Vagina (tissue), 2 donors: ENCODE measurements at regions not wholly inside any gene's neighbourhood (a gene's known extent, or its start where the extent isn't known, plus 50 kb on each side); places are given as distances from the start of the nearest gene placed in this dataset.

ENCODE experiments used
- DNase-seq, 2 donors: peaks; one replicate each; pipeline ENCODE4 v3.0.0-alpha.2; 2017; ENCODE audit errors: extremely low spot score in 2 of 2
- H3K27ac ChIP-seq: fragments of 200-600 bp; sonication (generic); one replicate; pipeline ENCODE4 v1.5.1; 2019
- H3K27me3 ChIP-seq: fragments of 200-600 bp; sonication (generic); one replicate; pipeline ENCODE4 v1.5.1; 2019
- H3K36me3 ChIP-seq, 2 donors: fragments of 200-600 bp; sonication (generic); one replicate each; pipeline ENCODE4 v1.5.1; 2017 to 2019
- H3K4me1 ChIP-seq: fragments of 200-600 bp; sonication (generic); one replicate; pipeline ENCODE4 v1.5.1; 2019
- H3K4me3 ChIP-seq, 2 donors: fragments of 200-600 bp; sonication (generic); 1 replicate in 1 of 2; 2 replicates in 1 of 2; pipeline ENCODE4 v1.5.1; 2016 to 2019
- H3K9me3 ChIP-seq: fragments of 200-600 bp; sonication (generic); one replicate; pipeline ENCODE4 v1.5.1; 2019
- CTCF ChIP-seq, 3 experiments: fragments of 450-650 bp in 2 of 3; fragments of 200-600 bp in 1 of 3; sonication (generic) in 1 of 3; IDR thresholded peaks; one replicate each; pipeline ENCODE4 v1.5.1; 2017 to 2019; ENCODE audit warnings: antibody characterized with exemption in 3 of 3, mild to moderate bottlenecking in 2 of 3, moderate library complexity in 2 of 3
- POLR2A ChIP-seq, 2 donors: fragments of 450-650 bp; IDR thresholded peaks; one replicate each; pipeline ENCODE4 v1.6.1; 2017; ENCODE audit warnings: antibody characterized with exemption in 2 of 2, mild to moderate bottlenecking in 2 of 2, moderate library complexity in 2 of 2
- POLR2AphosphoS5 ChIP-seq, 2 donors: sonication (generic); formaldehyde crosslinking; IDR thresholded peaks; one replicate each; pipeline ENCODE4 v1.9.0; 2017; ENCODE audit warnings: antibody characterized with exemption in 2 of 2, mild to moderate bottlenecking in 2 of 2, low read depth in 1 of 2; ENCODE audit not compliant: insufficient read depth in 1 of 2
- intact Hi-C: fragments of 100-400 bp; cut with DNase I; formaldehyde crosslinking; loops from one replicate; pipeline ENCODE4 v1.15.1; 2023

GRCh38 chr3:82236257-82236656 lies 474.8 kb upstream of the GBE1 start:
- intact Hi-C loops: no loop called here

DNA sequence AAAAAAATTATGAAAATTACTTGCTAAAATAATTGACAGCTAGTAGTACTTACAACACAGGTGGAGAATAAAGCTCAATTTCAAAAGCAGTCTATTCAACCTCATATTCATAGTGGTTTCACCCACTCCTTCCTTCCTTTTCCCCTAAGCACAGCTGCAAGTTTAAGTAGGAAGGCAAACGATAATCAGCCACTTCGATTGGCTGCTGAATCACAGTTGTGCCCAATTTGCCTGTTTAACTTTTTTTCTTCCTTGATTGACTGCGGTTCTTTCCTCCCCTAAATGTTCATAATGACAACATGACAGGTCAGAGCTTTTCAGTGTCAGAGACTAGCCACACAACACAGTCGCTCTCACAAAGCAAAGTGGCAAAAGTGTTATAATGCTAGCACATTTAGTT lies 468.0 kb upstream of the GBE1 start:
- H3K27ac ChIP-seq: no peak overlapping the region
- no peak overlapping the region for H3K4me3 ChIP-seq
- intact Hi-C loops: no loop called here
- no peaks in the 10 kb centered on the region for H3K27me3 ChIP-seq
- no peaks in the 10 kb centered on the region for H3K36me3 ChIP-seq
- H3K9me3 ChIP-seq: no peaks in the 10 kb centered on the region
- no peak for DNase-seq
- TF ChIP-seq POLR2A (IDR thresholded peaks at IDR 0.05) (no peak), POLR2AphosphoS5 (IDR thresholded peaks at IDR 0.05; ENCODE audit: insufficient read depth in 1 of 2, low read depth in 1 of 2) (no peak), CTCF (IDR thresholded peaks at IDR 0.05) (no peak)
- no peaks in the 10 kb centered on the region for H3K4me1 ChIP-seq

More at GRCh38 chr3:82236257-82236656, 474.8 kb upstream of the GBE1 start:
- Histone ChIP-seq H3K4me3 (no peak overlapping the region), H3K36me3 (no peaks in the 10 kb centered on the region), H3K27me3 (no peaks in the 10 kb centered on the region), H3K9me3 (no peaks in the 10 kb centered on the region), H3K4me1 (no peaks in the 10 kb centered on the region), H3K27ac (no peak overlapping the region)
- no peak for DNase-seq
- TF ChIP-seq POLR2AphosphoS5 (IDR thresholded peaks at IDR 0.05; ENCODE audit: insufficient read depth in 1 of 2, low read depth in 1 of 2) (no peak), CTCF (IDR thresholded peaks at IDR 0.05) (no peak), POLR2A (IDR thresholded peaks at IDR 0.05) (no peak)

GRCh38 chr3:82224661-82225060 lies 463.2 kb upstream of the GBE1 start:
- intact Hi-C loops: no loop called here
- no peaks in the 10 kb centered on the region for H3K27me3 ChIP-seq

GRCh38 chr3:82222401-82222800 lies 461.0 kb upstream of the GBE1 start:
- Histone ChIP-seq H3K36me3 (no peaks in the 10 kb centered on the region), H3K9me3 (no peaks in the 10 kb centered on the region), H3K27ac (no peak overlapping the region), H3K4me3 (no peak overlapping the region), H3K27me3 (no peaks in the 10 kb centered on the region), H3K4me1 (no peaks in the 10 kb centered on the region)
- DNase-seq: no peak
- intact Hi-C loops: no loop called here
- TF ChIP-seq CTCF (IDR thresholded peaks at IDR 0.05) (no peak), POLR2A (IDR thresholded peaks at IDR 0.05) (no peak), POLR2AphosphoS5 (IDR thresholded peaks at IDR 0.05; ENCODE audit: insufficient read depth in 1 of 2, low read depth in 1 of 2) (no peak)

More at GRCh38 chr3:82224661-82225060, 463.2 kb upstream of the GBE1 start:
- H3K36me3 ChIP-seq: no peaks in the 10 kb centered on the region
- H3K4me1 ChIP-seq: no peaks in the 10 kb centered on the region
- no peaks in the 10 kb centered on the region for H3K9me3 ChIP-seq
- no peak for TF ChIP-seq POLR2AphosphoS5 (IDR thresholded peaks at IDR 0.05; ENCODE audit: insufficient read depth in 1 of 2, low read depth in 1 of 2)
- TF ChIP-seq POLR2A (IDR thresholded peaks at IDR 0.05): no peak
- no peak for TF ChIP-seq CTCF (IDR thresholded peaks at IDR 0.05)
- no peak overlapping the region for H3K27ac ChIP-seq
- no peak overlapping the region for H3K4me3 ChIP-seq
- no peak for DNase-seq

GRCh38 chr3:82217571-82217970 lies 456.1 kb upstream of the GBE1 start:
- Histone ChIP-seq H3K4me3 (no peak overlapping the region), H3K27me3 (no peaks in the 10 kb centered on the region), H3K27ac (no peak overlapping the region), H3K36me3 (no peaks in the 10 kb centered on the region), H3K4me1 (no peaks in the 10 kb centered on the region), H3K9me3 (no peaks in the 10 kb centered on the region)
- no peak for DNase-seq
- intact Hi-C loops: no loop called here
- TF ChIP-seq POLR2AphosphoS5 (IDR thresholded peaks at IDR 0.05; ENCODE audit: insufficient read depth in 1 of 2, low read depth in 1 of 2) (no peak), POLR2A (IDR thresholded peaks at IDR 0.05) (no peak), CTCF (IDR thresholded peaks at IDR 0.05) (no peak)
